ENCODE measurements at regions not wholly inside any gene's neighbourhood (a gene's known extent, or its start where the extent isn't known, plus 50 kb on each side); places are given as distances from the start of the nearest gene placed in this dataset.
"Not testable (repeated sequence)": the region's sequence is repeated elsewhere in the genome, so short reads cannot be mapped to it uniquely, and the experiment has no call there.

GRCh38 chr5:27439383-27439782 is 401.0 kb upstream of the CDH9 start:
- not testable (repeated sequence) for TF ChIP-seq CTCF (conservative IDR thresholded peaks at IDR 0.05 in 1 of 2, IDR thresholded peaks at IDR 0.05 in 1 of 2; ENCODE audit: low read depth in 1 of 2, low read length in 2 of 2); EZH2 (IDR thresholded peaks at IDR 0.05; ENCODE audit: low read length, missing control alignments)

All from fibroblast of lung (primary cell).